Ovary (tissue), 7 donors: ENCODE measurements at regions not wholly inside any gene's neighbourhood (a gene's known extent, or its start where the extent isn't known, plus 50 kb on each side); places are given as distances from the start of the nearest gene placed in this dataset.
A peak's percentile ranks its signal among the peaks of the same experiment; 100 is the strongest.

ENCODE experiments used
- DNase-seq, 5 donors: peaks; one replicate each; pipeline ENCODE4 v3.0.0-alpha.2; 2019 to 2020
- H3K27ac ChIP-seq, 2 donors: fragments of 200-600 bp; one replicate each; pipeline versions ENCODE4 v1.5.1 to v1.8.0; 2019 to 2022
- H3K27me3 ChIP-seq: fragments of 200-600 bp; one replicate; pipeline ENCODE4 v1.8.0; 2022
- H3K36me3 ChIP-seq: fragments of 200-600 bp; sonication (generic); one replicate; pipeline ENCODE4 v1.5.1; 2019
- H3K4me1 ChIP-seq: one replicate; pipeline ENCODE4 v1.8.1; 2013; ENCODE audit warnings: mild to moderate bottlenecking, moderate library complexity; ENCODE audit not compliant: insufficient read depth
- H3K4me3 ChIP-seq: fragments of 200-600 bp; sonication (generic); one replicate; pipeline ENCODE4 v1.5.1; 2017
- H3K9me3 ChIP-seq, 2 donors: fragments of 200-600 bp in 1 of 2; sonication (generic) in 1 of 2; one replicate each; pipeline versions ENCODE4 v1.5.1 to v1.8.1; 2013 to 2019; ENCODE audit warnings: mild to moderate bottlenecking in 1 of 2, moderate library complexity in 1 of 2
- CTCF ChIP-seq, 3 donors: fragments of 450-650 bp in 2 of 3; fragments of 200-600 bp in 1 of 3; IDR thresholded peaks; one replicate each; pipeline versions ENCODE4 v1.5.1 to v1.8.0; 2016 to 2022; ENCODE audit warnings: antibody characterized with exemption in 3 of 3, mild to moderate bottlenecking in 1 of 3
- EP300 ChIP-seq: sonication (generic); formaldehyde crosslinking; IDR thresholded peaks from one replicate; pipeline ENCODE4 v1.6.1; 2017; ENCODE audit warnings: antibody characterized with exemption
- POLR2A ChIP-seq: fragments of 450-650 bp; IDR thresholded peaks from one replicate; pipeline ENCODE4 v1.6.1; 2017; ENCODE audit warnings: antibody characterized with exemption, mild to moderate bottlenecking, moderate library complexity
- WGBS, 3 donors: extraction: QIAGEN DNeasy Blood & Tissue Kit in 1 of 3; methylation state at CpG; one replicate each; pipeline versions ENCODE4 v1.1.5 to v1.1.7; 2013 to 2017; 5-methylcytosine and 5-hydroxymethylcytosine counted together
- intact Hi-C, 4 donors: fragments of 100-400 bp; cut with DNase I; formaldehyde crosslinking; loops; one replicate each; pipeline versions ENCODE4 v1.11.0 to v1.15.1; 2022 to 2023
- donor health status: DM: no; HTN: no; CAD: no; lungs with moderate emphysema.
- donor health status: DM: no; HTN: no; CAD: no.
- donor health status: Bipolar disorder and iron deficiency.
- donor health status: DM: no; HTN: no; CAD: no.
- donor health status: DM: yes; HTN: yes; CAD: no.

DNA sequence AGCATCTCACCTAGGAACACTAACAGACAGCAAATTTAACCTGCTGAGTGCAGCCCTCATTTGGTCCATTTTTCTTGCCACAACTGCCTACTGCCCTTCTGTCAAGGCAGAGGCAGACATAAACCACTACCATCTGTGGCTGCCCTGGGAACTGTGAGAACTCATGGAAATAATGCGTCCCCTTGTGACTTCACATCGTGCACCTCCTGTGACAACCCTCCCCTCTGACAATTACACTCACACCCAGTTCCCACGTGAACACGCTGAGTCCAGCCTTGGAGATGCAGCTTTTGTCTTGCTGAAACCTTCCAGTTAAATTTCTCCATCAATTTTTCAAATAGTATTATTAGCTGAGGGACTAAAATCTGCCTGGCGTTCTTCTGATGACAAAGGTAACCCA is 193.1 kb upstream of the KLF14 start:
- DNase-seq, result no peak
- WGBS, 3 donors, result 89 to 94% (median 93%) methylated on average over 5 of the region's 5 CpGs
- H3K4me1 ChIP-seq, result peaks cover 10% of the 10 kb centered on the region
- H3K27me3 ChIP-seq, result no peaks in the 10 kb centered on the region
- H3K36me3 ChIP-seq, result no peaks in the 10 kb centered on the region
- H3K9me3 ChIP-seq, result no peaks in the 10 kb centered on the region
- no peak for TF ChIP-seq EP300
- TF ChIP-seq POLR2A, result no peak
- no peak for TF ChIP-seq CTCF (IDR thresholded peaks at IDR 0.05)
- no peak overlapping the region for H3K4me3 ChIP-seq
- H3K27ac ChIP-seq, result no peak overlapping the region
- intact Hi-C loops, result no loop called here

DNA sequence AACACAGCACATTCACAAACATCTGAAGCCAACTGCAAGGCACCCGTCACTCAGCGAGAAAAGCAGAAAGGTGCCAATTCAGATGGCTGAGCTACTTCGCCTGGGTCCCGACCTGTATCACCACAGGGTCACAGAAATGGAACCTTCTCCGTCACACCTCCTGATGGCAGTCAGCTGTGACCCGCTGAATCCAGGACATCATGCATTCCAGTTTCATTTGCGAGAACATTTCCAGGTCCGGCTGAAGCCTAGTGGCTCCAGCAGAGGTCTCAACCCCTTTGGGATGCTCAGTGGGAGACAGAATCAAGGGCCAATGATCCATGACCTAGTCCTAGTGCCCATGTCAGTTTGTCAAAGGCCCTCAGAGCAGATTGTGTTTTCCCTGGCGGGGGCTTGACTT is 193.6 kb upstream of the KLF14 start:
- H3K9me3 ChIP-seq, result no peaks in the 10 kb centered on the region
- DNase-seq, result no peak
- H3K27me3 ChIP-seq, result no peaks in the 10 kb centered on the region
- peaks cover 7% of the 10 kb centered on the region for H3K4me1 ChIP-seq
- intact Hi-C loops, result no loop called here
- no peaks in the 10 kb centered on the region for H3K36me3 ChIP-seq
- no peak overlapping the region for H3K4me3 ChIP-seq
- H3K27ac ChIP-seq, result no peak overlapping the region
- TF ChIP-seq POLR2A (no peak), CTCF (IDR thresholded peaks at IDR 0.05) (no peak), EP300 (no peak)
- WGBS, 3 donors, result 94 to 95% (median 95%) methylated on average over 9 of the region's 9 CpGs

GRCh38 chr7:130929896-130930659 is 196.1 kb upstream of the KLF14 start:
- no peak for DNase-seq
- intact Hi-C loops, result no loop called here
- Histone ChIP-seq H3K9me3 (no peaks in the 10 kb centered on the region), H3K4me1 (peaks cover 7% of the 10 kb centered on the region), H3K27me3 (no peaks in the 10 kb centered on the region), H3K27ac (peak overlapping the region in 1 of 2 donors; percentile 31), H3K36me3 (no peaks in the 10 kb centered on the region), H3K4me3 (no peak overlapping the region)
- 80 to 87% (median 83%) methylated on average over 4 of the region's 4 CpGs for WGBS, 3 donors
- no peak for TF ChIP-seq EP300
- no peak for TF ChIP-seq CTCF (IDR thresholded peaks at IDR 0.05)
- TF ChIP-seq POLR2A, result no peak

DNA sequence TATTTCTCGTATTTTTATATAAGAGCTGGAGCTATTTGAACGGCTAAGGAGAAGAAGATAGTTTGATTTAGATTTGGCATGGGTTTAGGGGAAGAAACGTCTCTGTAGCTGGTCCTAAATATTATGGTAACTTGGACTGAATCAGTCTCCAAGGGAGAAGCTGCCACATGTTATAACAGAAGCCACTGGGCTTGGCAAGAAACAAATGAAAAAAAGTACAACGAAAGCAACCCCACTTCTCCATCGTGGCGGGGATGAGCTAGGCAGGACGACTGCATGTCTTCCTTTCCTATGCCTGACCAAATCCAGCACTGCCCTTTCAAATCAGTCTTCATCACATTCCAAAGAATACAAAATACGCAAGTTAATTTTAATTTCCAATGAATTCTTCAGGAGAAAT is 196.7 kb upstream of the KLF14 start:
- WGBS, 3 donors, result 47 to 68% (median 62%) methylated on average over 8 of the region's 8 CpGs
- TF ChIP-seq EP300 (no peak), CTCF (IDR thresholded peaks at IDR 0.05) (no peak), POLR2A (no peak)
- H3K27ac ChIP-seq, result peak overlapping the region in 1 of 2 donors; percentile 31
- H3K36me3 ChIP-seq, result no peaks in the 10 kb centered on the region
- no peak overlapping the region for H3K4me3 ChIP-seq
- peaks cover 8% of the 10 kb centered on the region for H3K4me1 ChIP-seq
- no peaks in the 10 kb centered on the region for H3K27me3 ChIP-seq
- H3K9me3 ChIP-seq, result no peaks in the 10 kb centered on the region
- intact Hi-C loops, result no loop called here
- DNase-seq, result no peak
